ENCODE measurements at regions not wholly inside any gene's neighbourhood (a gene's known extent, or its start where the extent isn't known, plus 50 kb on each side); places are given as distances from the start of the nearest gene placed in this dataset.
A peak's percentile ranks its signal among the peaks of the same experiment; 100 is the strongest.

GRCh38 chr7:96427143-96427542, 105.2 kb upstream of the SLC25A13 start:
- DNase-seq (ENCODE audit: low read depth): no peak
- H3K27me3 ChIP-seq (ENCODE audit: control insufficient read depth, insufficient read depth, low read length): no peaks in the 10 kb centered on the region
- no peaks in the 10 kb centered on the region for H3K36me3 ChIP-seq (ENCODE audit: control insufficient read depth, insufficient read depth, low read length)
- no peak overlapping the region for H3K4me3 ChIP-seq (ENCODE audit: low read depth, low read length)
- no peak for TF ChIP-seq CTCF (IDR thresholded peaks at IDR 0.05; ENCODE audit: insufficient read depth, low read length, poor library complexity, severe bottlenecking)

- Histone ChIP-seq H3K36me3 (ENCODE audit: control insufficient read depth, insufficient read depth, low read length) (no peaks in the 10 kb centered on the region), H3K4me3 (ENCODE audit: low read depth, low read length) (no peak overlapping the region), H3K27me3 (ENCODE audit: control insufficient read depth, insufficient read depth, low read length) (no peaks in the 10 kb centered on the region)
- no peak for DNase-seq (ENCODE audit: low read depth)
- TF ChIP-seq CTCF (IDR thresholded peaks at IDR 0.05; ENCODE audit: insufficient read depth, low read length, poor library complexity, severe bottlenecking): no peak
Observed at GRCh38 chr7:96426685-96427084, 104.8 kb upstream of the SLC25A13 start.

GRCh38 chr7:96426027-96426426, 104.1 kb upstream of the SLC25A13 start:
- no peaks in the 10 kb centered on the region for H3K36me3 ChIP-seq (ENCODE audit: control insufficient read depth, insufficient read depth, low read length)
- peak; percentile 16 for DNase-seq (ENCODE audit: low read depth)
- TF ChIP-seq CTCF (IDR thresholded peaks at IDR 0.05; ENCODE audit: insufficient read depth, low read length, poor library complexity, severe bottlenecking): no peak
- H3K4me3 ChIP-seq (ENCODE audit: low read depth, low read length): no peak overlapping the region
- H3K27me3 ChIP-seq (ENCODE audit: control insufficient read depth, insufficient read depth, low read length): no peaks in the 10 kb centered on the region

- H3K27me3 ChIP-seq (ENCODE audit: control insufficient read depth, insufficient read depth, low read length): no peaks in the 10 kb centered on the region
- no peak for DNase-seq (ENCODE audit: low read depth)
- H3K4me3 ChIP-seq (ENCODE audit: low read depth, low read length): no peak overlapping the region
- H3K36me3 ChIP-seq (ENCODE audit: control insufficient read depth, insufficient read depth, low read length): no peaks in the 10 kb centered on the region
- no peak for TF ChIP-seq CTCF (IDR thresholded peaks at IDR 0.05; ENCODE audit: insufficient read depth, low read length, poor library complexity, severe bottlenecking)
Observed at GRCh38 chr7:96424411-96424810, 102.5 kb upstream of the SLC25A13 start.

- Histone ChIP-seq H3K4me3 (ENCODE audit: low read depth, low read length) (no peak overlapping the region), H3K36me3 (ENCODE audit: control insufficient read depth, insufficient read depth, low read length) (no peaks in the 10 kb centered on the region), H3K27me3 (ENCODE audit: control insufficient read depth, insufficient read depth, low read length) (no peaks in the 10 kb centered on the region)
- DNase-seq (ENCODE audit: low read depth): no peak
- TF ChIP-seq CTCF (IDR thresholded peaks at IDR 0.05; ENCODE audit: insufficient read depth, low read length, poor library complexity, severe bottlenecking): no peak
Observed at GRCh38 chr7:96422388-96422787, 100.5 kb upstream of the SLC25A13 start.

- no peak for TF ChIP-seq CTCF (IDR thresholded peaks at IDR 0.05; ENCODE audit: insufficient read depth, low read length, poor library complexity, severe bottlenecking)
- no peak for DNase-seq (ENCODE audit: low read depth)
Observed at GRCh38 chr7:96418581-96418980, 96.7 kb upstream of the SLC25A13 start.

More at GRCh38 chr7:96418581-96418980, 96.7 kb upstream of the SLC25A13 start:
- Histone ChIP-seq H3K36me3 (ENCODE audit: control insufficient read depth, insufficient read depth, low read length) (no peaks in the 10 kb centered on the region), H3K4me3 (ENCODE audit: low read depth, low read length) (no peak overlapping the region), H3K27me3 (ENCODE audit: control insufficient read depth, insufficient read depth, low read length) (no peaks in the 10 kb centered on the region)

Measured in kidney epithelial cell (primary cell).